ENCODE measurements at regions not wholly inside any gene's neighbourhood (a gene's known extent, or its start where the extent isn't known, plus 50 kb on each side); places are given as distances from the start of the nearest gene placed in this dataset.

GRCh38 chr17:77503293-77503655 lies 362.5 kb downstream of the SEC14L1 start:
- intact Hi-C loops (cut with micrococcal nuclease) = no loop called here
- Histone ChIP-seq H3K4me1 (replicated peaks in 1 of 2; ENCODE audit: control insufficient read depth in 2 of 2, insufficient read depth in 2 of 2, low read length in 2 of 2) (peaks cover 0 to 12% of the 10 kb centered on the region in 2 experiments; a peak in 2 of 5 replicates), H3K27ac (ENCODE audit: extremely low read depth, low read depth, low read length) (no peak overlapping the region), H3K27me3 (ENCODE audit: control insufficient read depth in 2 of 2, insufficient read depth in 2 of 2, low read length in 2 of 2) (peaks cover 10 to 45% of the 10 kb centered on the region in 2 experiments), H3K9ac (ENCODE audit: insufficient read depth in 1 of 2, low read depth in 2 of 2, low read length in 2 of 2) (no peak overlapping the region; a peak in 1 of 4 replicates), H3K4me3 (no peak overlapping the region), H3K79me2 (ENCODE audit: control insufficient read depth, insufficient read depth, low read length) (no peaks in the 10 kb centered on the region), H3K36me3 (ENCODE audit: control insufficient read depth, insufficient read depth, low read length) (peaks cover 9% of the 10 kb centered on the region; the same call in 1 of the 3 replicates), H2AFZ (ENCODE audit: low read depth, low read length) (no peak overlapping the region), H3K4me2 (ENCODE audit: insufficient read depth, low read length) (no peak overlapping the region), H3K9me1 (ENCODE audit: control insufficient read depth, insufficient read depth, low read length) (no peaks in the 10 kb centered on the region), H3K9me3 (replicated peaks; ENCODE audit: control insufficient read depth, insufficient read depth, low read depth, low read length) (no peaks in the 10 kb centered on the region), H4K20me1 (replicated peaks; ENCODE audit: control insufficient read depth, insufficient read depth, low read length) (peaks cover 4% of the 10 kb centered on the region; the same call in 1 of the 2 replicates)
- no peak for ATAC-seq
- ChIA-PET POLR2A (no interaction called here), CTCF (ENCODE audit: low intra/inter-chr PET ratio) (interaction anchor here (0.5 to 0.6 kb wide), 2 partner anchors 65 to 270 kb away, joined by 3 read pairs; no protein-coding TSS in a partner anchor)
- no peak for FAIRE-seq
- no peak for DNase-seq (ENCODE audit: extremely low read depth in 1 of 4, low spot score in 3 of 4)
- in situ Hi-C loops (cut with MboI) = loop anchor here (5.0 kb wide), 1 partner anchor 171 kb away; no protein-coding TSS in a partner anchor
- TF ChIP-seq TBL1XR1 (IDR thresholded peaks at IDR 0.05; ENCODE audit: low read length in 2 of 2) (no peak), PBX2 (CRISPR knock-in tag; IDR thresholded peaks at IDR 0.05; ENCODE audit: low read depth) (no peak), PBX2 (tag; conservative IDR thresholded peaks at IDR 0.05; ENCODE audit: low read depth) (no peak), MAFF (IDR thresholded peaks at IDR 0.05; ENCODE audit: low read length) (no peak), ZBTB7A (IDR thresholded peaks at IDR 0.05; ENCODE audit: borderline replicate concordance, control insufficient read depth, low read depth, low read length) (no peak)
- WGBS (ENCODE audit: insufficient coverage, low coverage, missing lambda C conversion rate) = 26% methylated on average over 7 of the region's 7 CpGs
- no TSS peak for BruUV-seq (replicated peaks)
